Tibial nerve (tissue), 4 donors: ENCODE measurements at regions not wholly inside any gene's neighbourhood (a gene's known extent, or its start where the extent isn't known, plus 50 kb on each side); places are given as distances from the start of the nearest gene placed in this dataset.

ENCODE experiments used
- CTCF ChIP-seq, 5 experiments: fragments of 200-600 bp in 3 of 5; fragments of 450-650 bp in 2 of 5; sonication (generic) in 3 of 5; IDR thresholded peaks; one replicate each; pipeline ENCODE4 v1.5.1; 2016 to 2019; ENCODE audit warnings: antibody characterized with exemption in 5 of 5, mild to moderate bottlenecking in 3 of 5, moderate library complexity in 2 of 5
- EP300 ChIP-seq, 2 donors: sonication (generic); formaldehyde crosslinking; IDR thresholded peaks; one replicate each; pipeline ENCODE4 v1.6.1; 2017; ENCODE audit warnings: antibody characterized with exemption in 2 of 2, mild to moderate bottlenecking in 1 of 2
- POLR2A ChIP-seq, 2 donors: fragments of 450-650 bp; IDR thresholded peaks; one replicate each; pipeline ENCODE4 v1.6.1; 2017; ENCODE audit warnings: antibody characterized with exemption in 2 of 2, mild to moderate bottlenecking in 2 of 2, moderate library complexity in 2 of 2

DNA sequence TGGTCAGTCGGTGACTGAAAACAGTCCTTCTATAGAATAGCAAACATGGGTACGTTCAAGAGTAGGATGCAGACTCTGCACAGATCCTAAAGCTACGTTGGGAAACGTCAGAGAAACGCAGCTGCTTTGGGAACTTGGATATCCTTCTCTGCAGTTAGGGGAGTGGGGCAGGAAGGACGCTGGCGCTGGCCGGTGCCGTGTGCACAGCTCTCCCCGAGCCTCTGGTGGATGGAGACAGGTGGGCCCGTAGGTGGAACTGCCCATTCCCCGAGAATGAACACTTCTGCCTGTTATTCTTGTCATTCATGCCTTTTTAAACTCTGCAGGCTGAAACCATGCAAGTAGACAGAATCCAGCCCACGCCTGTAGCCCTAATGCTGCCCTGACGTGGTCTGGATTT, 91.7 kb upstream of the MBOAT2 start:
- TF ChIP-seq CTCF (IDR thresholded peaks at IDR 0.05) (no peak), POLR2A (IDR thresholded peaks at IDR 0.05) (no peak), EP300 (IDR thresholded peaks at IDR 0.05) (no peak)
